ENCODE measurements at regions not wholly inside any gene's neighbourhood (a gene's known extent, or its start where the extent isn't known, plus 50 kb on each side); places are given as distances from the start of the nearest gene placed in this dataset.

GRCh38 chr4:162422312-162422711, 258.5 kb upstream of the FSTL5 start:
- Histone ChIP-seq H3K9me3 (ENCODE audit: control insufficient read depth in 4 of 4, low read length in 3 of 4) (no peaks in the 10 kb centered on the region), H3K36me3 (ENCODE audit: control insufficient read depth in 4 of 4, insufficient read depth in 3 of 4, low read depth in 1 of 4, low read length in 3 of 4) (no peaks in the 10 kb centered on the region), H3K27me3 (ENCODE audit: control insufficient read depth in 4 of 4, insufficient read depth in 4 of 4, low read length in 3 of 4) (no peaks in the 10 kb centered on the region), H3K4me3 (ENCODE audit: low read depth in 1 of 3, low read length in 3 of 3) (no peak overlapping the region), H3K9ac (ENCODE audit: low read depth in 1 of 2, low read length in 2 of 2) (no peak overlapping the region), H3K4me1 (ENCODE audit: control insufficient read depth in 4 of 4, insufficient read depth in 4 of 4, low read length in 3 of 4) (no peaks in the 10 kb centered on the region), H3K27ac (ENCODE audit: low read depth in 1 of 2, low read length in 2 of 2) (no peak overlapping the region)
- TF ChIP-seq FOXA1 (IDR thresholded peaks at IDR 0.05) (no peak), TAF1 (conservative IDR thresholded peaks at IDR 0.05) (no peak), GABPA (IDR thresholded peaks at IDR 0.05 in 1 of 2, conservative IDR thresholded peaks at IDR 0.05 in 1 of 2) (no peak), NR2F2 (IDR thresholded peaks at IDR 0.05) (no peak), EGR1 (IDR thresholded peaks at IDR 0.05; ENCODE audit: low read depth in 2 of 2) (no peak)
- TF ChIP-seq, protein P1, sequence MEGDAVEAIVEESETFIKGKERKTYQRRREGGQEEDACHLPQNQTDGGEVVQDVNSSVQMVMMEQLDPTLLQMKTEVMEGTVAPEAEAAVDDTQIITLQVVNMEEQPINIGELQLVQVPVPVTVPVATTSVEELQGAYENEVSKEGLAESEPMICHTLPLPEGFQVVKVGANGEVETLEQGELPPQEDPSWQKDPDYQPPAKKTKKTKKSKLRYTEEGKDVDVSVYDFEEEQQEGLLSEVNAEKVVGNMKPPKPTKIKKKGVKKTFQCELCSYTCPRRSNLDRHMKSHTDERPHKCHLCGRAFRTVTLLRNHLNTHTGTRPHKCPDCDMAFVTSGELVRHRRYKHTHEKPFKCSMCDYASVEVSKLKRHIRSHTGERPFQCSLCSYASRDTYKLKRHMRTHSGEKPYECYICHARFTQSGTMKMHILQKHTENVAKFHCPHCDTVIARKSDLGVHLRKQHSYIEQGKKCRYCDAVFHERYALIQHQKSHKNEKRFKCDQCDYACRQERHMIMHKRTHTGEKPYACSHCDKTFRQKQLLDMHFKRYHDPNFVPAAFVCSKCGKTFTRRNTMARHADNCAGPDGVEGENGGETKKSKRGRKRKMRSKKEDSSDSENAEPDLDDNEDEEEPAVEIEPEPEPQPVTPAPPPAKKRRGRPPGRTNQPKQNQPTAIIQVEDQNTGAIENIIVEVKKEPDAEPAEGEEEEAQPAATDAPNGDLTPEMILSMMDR (IDR thresholded peaks at IDR 0.05; ENCODE audit: low read depth, low read length, missing input control), result no peak
- 80% methylated on average over 4 of the region's 4 CpGs for WGBS
- DNase-seq (ENCODE audit: low spot score), result no peak

DNA sequence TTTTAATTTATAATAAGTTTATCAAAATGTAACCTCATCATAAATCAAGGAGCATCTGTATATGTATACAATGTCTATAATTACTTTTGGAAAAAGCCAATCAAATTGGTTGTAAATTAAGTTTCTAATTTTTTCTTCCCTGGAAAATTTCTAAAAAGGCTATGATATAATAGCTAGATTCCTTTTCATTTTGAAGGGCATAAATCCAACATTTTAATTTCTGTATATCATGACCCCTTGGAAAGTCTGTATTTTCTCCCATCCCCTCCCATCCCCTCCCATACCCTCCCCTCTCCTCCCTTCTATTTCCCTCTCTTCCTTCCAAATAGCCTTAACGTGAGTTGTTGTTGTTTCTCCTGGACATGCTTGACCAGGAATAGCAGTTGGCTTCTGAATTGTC, 247.1 kb upstream of the FSTL5 start:
- Histone ChIP-seq H3K9me3 (ENCODE audit: control insufficient read depth in 4 of 4, low read length in 3 of 4) (no peaks in the 10 kb centered on the region), H3K36me3 (ENCODE audit: control insufficient read depth in 4 of 4, insufficient read depth in 3 of 4, low read depth in 1 of 4, low read length in 3 of 4) (no peaks in the 10 kb centered on the region), H3K27ac (ENCODE audit: low read depth in 1 of 2, low read length in 2 of 2) (no peak overlapping the region), H3K27me3 (ENCODE audit: control insufficient read depth in 4 of 4, insufficient read depth in 4 of 4, low read length in 3 of 4) (no peaks in the 10 kb centered on the region), H3K4me1 (ENCODE audit: control insufficient read depth in 4 of 4, insufficient read depth in 4 of 4, low read length in 3 of 4) (peaks cover 0 to 2% (median 0%) of the 10 kb centered on the region in 4 donors), H3K9ac (ENCODE audit: low read depth in 1 of 2, low read length in 2 of 2) (no peak overlapping the region), H3K4me3 (ENCODE audit: low read depth in 1 of 3, low read length in 3 of 3) (no peak overlapping the region)
- 8% methylated on average over 1 of the region's 1 CpG for WGBS
- TF ChIP-seq FOXA1 (IDR thresholded peaks at IDR 0.05) (no peak), EGR1 (IDR thresholded peaks at IDR 0.05; ENCODE audit: low read depth in 2 of 2) (no peak), FOXA2 (IDR thresholded peaks at IDR 0.05) (no peak), NR2F2 (IDR thresholded peaks at IDR 0.05) (no peak), YY1 (IDR thresholded peaks at IDR 0.05) (no peak)
- TF ChIP-seq, protein P1 (IDR thresholded peaks at IDR 0.05; ENCODE audit: low read depth, low read length, missing input control), result no peak
- no peak for DNase-seq (ENCODE audit: low spot score)

DNA sequence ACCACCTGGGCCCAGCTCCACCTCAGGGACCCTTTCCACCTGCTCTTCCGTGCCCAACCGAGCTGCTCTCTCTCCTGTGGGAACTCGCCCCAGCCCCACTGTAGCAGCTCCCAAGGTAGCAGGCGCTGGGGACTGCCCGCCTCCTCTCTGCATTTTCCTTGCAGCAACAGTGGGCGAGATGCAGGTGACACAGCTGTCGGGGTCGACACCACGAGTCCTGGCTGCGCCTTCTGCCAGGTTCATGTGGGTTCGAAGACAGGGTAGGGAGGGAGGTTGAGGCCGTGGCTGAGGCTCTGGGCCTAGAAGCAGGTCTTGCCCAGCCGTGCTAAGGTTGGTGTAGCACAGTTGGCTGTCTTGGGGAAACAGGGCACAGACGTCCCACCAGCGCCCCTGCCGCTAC, 245.2 kb upstream of the FSTL5 start:
- H3K36me3 ChIP-seq (ENCODE audit: control insufficient read depth in 4 of 4, insufficient read depth in 3 of 4, low read depth in 1 of 4, low read length in 3 of 4), result no peaks in the 10 kb centered on the region
- H3K27ac ChIP-seq (ENCODE audit: low read depth in 1 of 2, low read length in 2 of 2), result no peak overlapping the region
- H3K27me3 ChIP-seq (ENCODE audit: control insufficient read depth in 4 of 4, insufficient read depth in 4 of 4, low read length in 3 of 4), result no peaks in the 10 kb centered on the region
- H3K4me1 ChIP-seq (ENCODE audit: control insufficient read depth in 4 of 4, insufficient read depth in 4 of 4, low read length in 3 of 4), result peaks cover 0 to 2% (median 0%) of the 10 kb centered on the region in 4 donors
- no peak overlapping the region for H3K4me3 ChIP-seq (ENCODE audit: low read depth in 1 of 3, low read length in 3 of 3)
- TF ChIP-seq ZBTB33 (IDR thresholded peaks at IDR 0.05) (no peak), TAF1 (conservative IDR thresholded peaks at IDR 0.05) (no peak), EGR1 (IDR thresholded peaks at IDR 0.05; ENCODE audit: low read depth in 2 of 2) (no peak), HNF4G (IDR thresholded peaks at IDR 0.05) (no peak), GABPA (IDR thresholded peaks at IDR 0.05 in 1 of 2, conservative IDR thresholded peaks at IDR 0.05 in 1 of 2) (no peak)
- H3K9me3 ChIP-seq (ENCODE audit: control insufficient read depth in 4 of 4, low read length in 3 of 4), result no peaks in the 10 kb centered on the region
- no peak for DNase-seq (ENCODE audit: low spot score)
- 96% methylated on average over 16 of the region's 16 CpGs for WGBS
- H3K9ac ChIP-seq (ENCODE audit: low read depth in 1 of 2, low read length in 2 of 2), result no peak overlapping the region

Measured in liver (tissue), 8 donors.